ENCODE measurements at regions not wholly inside any gene's neighbourhood (a gene's known extent, or its start where the extent isn't known, plus 50 kb on each side); places are given as distances from the start of the nearest gene placed in this dataset.

GRCh38 chr5:4945296-4945695 is 194.8 kb upstream of the ADAMTS16 start:
- TF ChIP-seq CTCF (IDR thresholded peaks at IDR 0.05) = no peak

- no peak for TF ChIP-seq CTCF (IDR thresholded peaks at IDR 0.05)
Measured at GRCh38 chr5:4947106-4947505, 193.0 kb upstream of the ADAMTS16 start.

GRCh38 chr5:4947893-4948536 is 192.1 kb upstream of the ADAMTS16 start:
- no peak for TF ChIP-seq CTCF (IDR thresholded peaks at IDR 0.05)

GRCh38 chr5:4949108-4949507 is 191.0 kb upstream of the ADAMTS16 start:
- no peak for TF ChIP-seq CTCF (IDR thresholded peaks at IDR 0.05)

GRCh38 chr5:4953576-4953975 is 186.6 kb upstream of the ADAMTS16 start:
- TF ChIP-seq CTCF (IDR thresholded peaks at IDR 0.05) = no peak

- TF ChIP-seq CTCF (IDR thresholded peaks at IDR 0.05) = no peak
Measured at GRCh38 chr5:4954048-4954447, 186.1 kb upstream of the ADAMTS16 start.

- no peak for TF ChIP-seq CTCF (IDR thresholded peaks at IDR 0.05)
Measured at GRCh38 chr5:4963265-4963664, 176.9 kb upstream of the ADAMTS16 start.

GRCh38 chr5:4969351-4969750 is 170.8 kb upstream of the ADAMTS16 start:
- no peak for TF ChIP-seq CTCF (IDR thresholded peaks at IDR 0.05)

All from LNCAP (cell line).